Panc1 (cell line): ENCODE measurements at regions not wholly inside any gene's neighbourhood (a gene's known extent, or its start where the extent isn't known, plus 50 kb on each side); places are given as distances from the start of the nearest gene placed in this dataset.

ENCODE experiments used
- ATAC-seq: fragments of 200-7000 bp; cut with Tn5 transposase; 2 replicates; pipeline ENCODE4 v1.9.1; 2020; ENCODE audit warnings: mild to moderate bottlenecking, moderate library complexity
- BruUV-seq: library from RNA; stranded (reverse); fragments of 400-500 nt; replicated peaks from 2 replicates; lab custom pipeline; 2021; lab: Mats Ljungman, UMichigan
- CTCF ChIA-PET: fragments of 300-600 bp; sonication (Branson Sonifier 250); formaldehyde crosslinking; loops from one replicate; lab custom pipeline; 2022; ENCODE audit warnings: antibody characterized with exemption; lab: Charles Lee
- POLR2A ChIA-PET: fragments of 300-600 bp; sonication (Branson Sonifier 250); formaldehyde crosslinking; loops from one replicate; lab custom pipeline; 2022; ENCODE audit warnings: antibody characterized with exemption; lab: Charles Lee
- DNase-seq: peaks from one replicate; pipeline ENCODE4 v3.0.0-alpha.2; 2010; ENCODE audit warnings: low read depth, low spot score
- H3K27ac ChIP-seq: 2 replicates; pipeline ENCODE4 v1.5.1; 2011; ENCODE audit warnings: mild to moderate bottlenecking, low read length, inconsistent platforms
- H3K27me3 ChIP-seq: fragments of 200-500 bp; sonication (Bioruptor generic); 2 replicates; pipeline ENCODE4 v1.6.0; 2014; ENCODE audit warnings: low read length, inconsistent platforms; ENCODE audit not compliant: control insufficient read depth, insufficient read depth
- H3K36me3 ChIP-seq: fragments of 200-500 bp; sonication (Bioruptor generic); 2 replicates; pipeline ENCODE4 v1.5.1; 2014; ENCODE audit warnings: inconsistent platforms, mild to moderate bottlenecking, low read length, moderate library complexity; ENCODE audit not compliant: control insufficient read depth, insufficient read depth
- H3K4me1 ChIP-seq: 2 replicates; pipeline ENCODE4 v1.5.1; 2011; ENCODE audit warnings: inconsistent platforms, mild to moderate bottlenecking, low read length, moderate library complexity; ENCODE audit not compliant: control insufficient read depth, insufficient read depth
- H3K4me3 ChIP-seq, 2 experiments: 2 replicates each; pipeline ENCODE4 v1.5.1; 2011 to 2012; ENCODE audit warnings: low read depth in 2 of 2, low read length in 2 of 2, mild to moderate bottlenecking in 2 of 2, inconsistent platforms in 1 of 2, moderate library complexity in 1 of 2
- H3K9me3 ChIP-seq: fragments of 200-500 bp; sonication (Bioruptor generic); 2 replicates; pipeline ENCODE4 v1.5.1; 2014; ENCODE audit warnings: low read depth, mild to moderate bottlenecking, inconsistent platforms, low read length, moderate library complexity; ENCODE audit not compliant: control insufficient read depth, insufficient read depth
- POLR2AphosphoS5 ChIP-seq: IDR thresholded peaks from 2 replicates; pipeline ENCODE4 v1.6.1; 2012; ENCODE audit warnings: mild to moderate bottlenecking, low read depth, low read length, moderate library complexity
- SIN3A ChIP-seq: IDR thresholded peaks from 2 replicates; pipeline ENCODE4 v1.6.1; 2012; ENCODE audit warnings: low read depth, mild to moderate bottlenecking, low read length, moderate library complexity, borderline replicate concordance; ENCODE audit not compliant: insufficient read depth
- TCF7L2 ChIP-seq: IDR thresholded peaks from 2 replicates; pipeline ENCODE4 v1.6.1; 2011; ENCODE audit warnings: mild to moderate bottlenecking, low read depth, low read length, inconsistent platforms
- in situ Hi-C: cut with HindIII; loops from 2 replicates; pipeline ENCODE4 v1.10.0; 2016; ENCODE audit warnings: low sequenced_read_pairs, low pct_unique_long_range_greater_than_20kb
- intact Hi-C: fragments of 100-400 bp; cut with micrococcal nuclease; formaldehyde crosslinking; loops from one replicate; pipeline ENCODE4 v1.10.0; 2022; ENCODE audit not compliant: unreplicated experiment
- TF ChIP-seq, protein P1 (sequence below): fragments of 450-650 bp; IDR thresholded peaks from 2 replicates; pipeline ENCODE4 v1.5.1; 2017; ENCODE audit warnings: mild to moderate bottlenecking
- TF ChIP-seq, protein P2 (sequence below), 2 experiments: IDR thresholded peaks; 2 replicates each; pipeline ENCODE4 v1.6.1; 2011 to 2012; ENCODE audit warnings: low read depth in 2 of 2, control low read depth in 1 of 2, low read length in 1 of 2, mild to moderate bottlenecking in 1 of 2, moderate library complexity in 1 of 2; ENCODE audit not compliant: insufficient read depth in 1 of 2

DNA sequence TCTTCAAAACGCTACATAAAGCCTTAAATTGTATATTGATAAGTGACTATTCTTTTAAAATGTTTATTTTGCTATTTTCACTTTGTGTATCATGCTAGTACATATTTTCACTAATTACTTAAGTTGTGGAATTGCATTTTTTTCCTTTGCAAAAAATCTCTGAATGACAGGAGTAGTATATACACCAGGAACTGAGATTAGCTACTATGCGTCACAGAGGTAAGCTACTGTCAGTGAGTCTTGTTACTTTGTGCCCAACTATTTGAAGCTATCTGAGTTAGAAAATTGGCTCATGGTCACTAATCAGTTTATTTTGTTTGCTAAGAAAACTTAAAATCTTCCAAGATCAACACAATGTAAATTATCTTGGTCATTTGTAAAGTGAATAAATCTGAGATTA lies 887.4 kb downstream of the TMTC2 start:
- in situ Hi-C loops (no loop called here), intact Hi-C loops (no loop called here)
- Histone ChIP-seq H3K27ac (no peak overlapping the region), H3K36me3 (no peaks in the 10 kb centered on the region), H3K27me3 (no peaks in the 10 kb centered on the region), H3K4me3 (no peak overlapping the region), H3K9me3 (no peaks in the 10 kb centered on the region), H3K4me1 (no peaks in the 10 kb centered on the region)
- BruUV-seq = no TSS peak
- CTCF ChIA-PET = no interaction called here
- POLR2A ChIA-PET = no interaction called here
- no peak for TF ChIP-seq POLR2AphosphoS5
- TF ChIP-seq, protein P1, sequence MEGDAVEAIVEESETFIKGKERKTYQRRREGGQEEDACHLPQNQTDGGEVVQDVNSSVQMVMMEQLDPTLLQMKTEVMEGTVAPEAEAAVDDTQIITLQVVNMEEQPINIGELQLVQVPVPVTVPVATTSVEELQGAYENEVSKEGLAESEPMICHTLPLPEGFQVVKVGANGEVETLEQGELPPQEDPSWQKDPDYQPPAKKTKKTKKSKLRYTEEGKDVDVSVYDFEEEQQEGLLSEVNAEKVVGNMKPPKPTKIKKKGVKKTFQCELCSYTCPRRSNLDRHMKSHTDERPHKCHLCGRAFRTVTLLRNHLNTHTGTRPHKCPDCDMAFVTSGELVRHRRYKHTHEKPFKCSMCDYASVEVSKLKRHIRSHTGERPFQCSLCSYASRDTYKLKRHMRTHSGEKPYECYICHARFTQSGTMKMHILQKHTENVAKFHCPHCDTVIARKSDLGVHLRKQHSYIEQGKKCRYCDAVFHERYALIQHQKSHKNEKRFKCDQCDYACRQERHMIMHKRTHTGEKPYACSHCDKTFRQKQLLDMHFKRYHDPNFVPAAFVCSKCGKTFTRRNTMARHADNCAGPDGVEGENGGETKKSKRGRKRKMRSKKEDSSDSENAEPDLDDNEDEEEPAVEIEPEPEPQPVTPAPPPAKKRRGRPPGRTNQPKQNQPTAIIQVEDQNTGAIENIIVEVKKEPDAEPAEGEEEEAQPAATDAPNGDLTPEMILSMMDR = no peak
- no peak for TF ChIP-seq TCF7L2
- TF ChIP-seq, protein P2, sequence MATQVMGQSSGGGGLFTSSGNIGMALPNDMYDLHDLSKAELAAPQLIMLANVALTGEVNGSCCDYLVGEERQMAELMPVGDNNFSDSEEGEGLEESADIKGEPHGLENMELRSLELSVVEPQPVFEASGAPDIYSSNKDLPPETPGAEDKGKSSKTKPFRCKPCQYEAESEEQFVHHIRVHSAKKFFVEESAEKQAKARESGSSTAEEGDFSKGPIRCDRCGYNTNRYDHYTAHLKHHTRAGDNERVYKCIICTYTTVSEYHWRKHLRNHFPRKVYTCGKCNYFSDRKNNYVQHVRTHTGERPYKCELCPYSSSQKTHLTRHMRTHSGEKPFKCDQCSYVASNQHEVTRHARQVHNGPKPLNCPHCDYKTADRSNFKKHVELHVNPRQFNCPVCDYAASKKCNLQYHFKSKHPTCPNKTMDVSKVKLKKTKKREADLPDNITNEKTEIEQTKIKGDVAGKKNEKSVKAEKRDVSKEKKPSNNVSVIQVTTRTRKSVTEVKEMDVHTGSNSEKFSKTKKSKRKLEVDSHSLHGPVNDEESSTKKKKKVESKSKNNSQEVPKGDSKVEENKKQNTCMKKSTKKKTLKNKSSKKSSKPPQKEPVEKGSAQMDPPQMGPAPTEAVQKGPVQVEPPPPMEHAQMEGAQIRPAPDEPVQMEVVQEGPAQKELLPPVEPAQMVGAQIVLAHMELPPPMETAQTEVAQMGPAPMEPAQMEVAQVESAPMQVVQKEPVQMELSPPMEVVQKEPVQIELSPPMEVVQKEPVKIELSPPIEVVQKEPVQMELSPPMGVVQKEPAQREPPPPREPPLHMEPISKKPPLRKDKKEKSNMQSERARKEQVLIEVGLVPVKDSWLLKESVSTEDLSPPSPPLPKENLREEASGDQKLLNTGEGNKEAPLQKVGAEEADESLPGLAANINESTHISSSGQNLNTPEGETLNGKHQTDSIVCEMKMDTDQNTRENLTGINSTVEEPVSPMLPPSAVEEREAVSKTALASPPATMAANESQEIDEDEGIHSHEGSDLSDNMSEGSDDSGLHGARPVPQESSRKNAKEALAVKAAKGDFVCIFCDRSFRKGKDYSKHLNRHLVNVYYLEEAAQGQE (IDR thresholded peaks at IDR 0.05; ENCODE audit: insufficient read depth in 1 of 2, low read depth in 2 of 2, low read length in 1 of 2) = no peak
- no peak for TF ChIP-seq SIN3A
- ATAC-seq (no peak), DNase-seq (no peak)

DNA sequence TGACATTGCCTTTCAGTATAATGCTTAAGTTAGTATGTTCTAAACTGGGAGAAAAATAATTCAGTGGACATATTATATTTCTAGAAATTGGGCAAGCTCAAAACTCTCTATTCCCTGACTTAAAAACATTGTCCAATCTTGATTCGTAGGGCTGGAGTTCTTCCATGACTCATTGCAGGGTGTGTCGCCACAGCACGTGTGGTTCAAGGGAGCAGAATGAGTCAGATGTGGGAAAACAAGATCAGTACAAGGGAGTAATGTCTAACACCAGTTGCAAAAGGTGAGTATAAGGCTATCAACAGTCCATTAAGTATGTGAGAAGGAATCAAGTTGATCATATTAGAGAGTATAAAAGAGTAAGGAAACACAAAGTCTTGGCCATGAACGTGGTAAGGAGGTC lies 887.0 kb downstream of the TMTC2 start:
- DNase-seq = no peak
- TF ChIP-seq TCF7L2 (no peak), POLR2AphosphoS5 (no peak), SIN3A (no peak)
- TF ChIP-seq, protein P1 = no peak
- TF ChIP-seq, protein P2 (IDR thresholded peaks at IDR 0.05; ENCODE audit: insufficient read depth in 1 of 2, low read depth in 2 of 2, low read length in 1 of 2) = no peak
- in situ Hi-C loops = no loop called here
- no TSS peak for BruUV-seq
- no peaks in the 10 kb centered on the region for H3K4me1 ChIP-seq
- ChIA-PET CTCF (interaction anchor here (0.6 kb wide), 1 partner anchor 116 kb away, joined by 3 read pairs; no protein-coding TSS in a partner anchor), POLR2A (no interaction called here)
- intact Hi-C loops = no loop called here
- no peaks in the 10 kb centered on the region for H3K27me3 ChIP-seq
- no peaks in the 10 kb centered on the region for H3K9me3 ChIP-seq
- no peaks in the 10 kb centered on the region for H3K36me3 ChIP-seq
- H3K27ac ChIP-seq = no peak overlapping the region
- ATAC-seq = no peak
- no peak overlapping the region for H3K4me3 ChIP-seq
